MM.1S (cell line): ENCODE measurements at regions not wholly inside any gene's neighbourhood (a gene's known extent, or its start where the extent isn't known, plus 50 kb on each side); places are given as distances from the start of the nearest gene placed in this dataset.
"Not testable (repeated sequence)": the region's sequence is repeated elsewhere in the genome, so short reads cannot be mapped to it uniquely, and the experiment has no call there.

ENCODE experiments used
- DNase-seq: peaks from one replicate; pipeline ENCODE4 v3.0.0-alpha.2; 2015
- H2AFZ ChIP-seq: fragments of 300-600 bp; sonication (generic); 2 replicates; pipeline ENCODE4 v1.6.0; 2016; ENCODE audit warnings: antibody characterized with exemption, low read length
- H3F3A ChIP-seq: fragments of 300-600 bp; sonication (generic); 2 replicates; pipeline ENCODE4 v1.6.1; 2016; ENCODE audit warnings: mild to moderate bottlenecking, antibody characterized with exemption, low read length, moderate library complexity, mixed read lengths; ENCODE audit not compliant: insufficient read depth
- H3K27ac ChIP-seq: fragments of 300-600 bp; sonication (generic); 2 replicates; pipeline ENCODE4 v1.5.1; 2016; ENCODE audit warnings: mild to moderate bottlenecking, low read length
- H3K27me3 ChIP-seq: fragments of 300-600 bp; sonication (generic); replicated peaks from 2 replicates; pipeline ENCODE4 v1.6.0; 2016; ENCODE audit warnings: low read length; ENCODE audit not compliant: insufficient read depth
- H3K36me3 ChIP-seq: fragments of 300-600 bp; sonication (generic); replicated peaks from 2 replicates; pipeline ENCODE4 v1.6.1; 2016; ENCODE audit warnings: mild to moderate bottlenecking, low read length, mixed read lengths; ENCODE audit not compliant: insufficient read depth
- H3K4me1 ChIP-seq: fragments of 300-600 bp; sonication (generic); 2 replicates; pipeline ENCODE4 v1.6.1; 2016; ENCODE audit warnings: low read length, mixed read lengths
- H3K4me2 ChIP-seq: fragments of 300-600 bp; sonication (generic); 2 replicates; pipeline ENCODE4 v1.6.0; 2016; ENCODE audit warnings: low read depth, low read length
- H3K4me3 ChIP-seq: fragments of 300-600 bp; sonication (generic); 2 replicates; pipeline ENCODE4 v1.5.1; 2016; ENCODE audit warnings: low read length, mixed read lengths
- H3K79me2 ChIP-seq: fragments of 300-600 bp; sonication (generic); 2 replicates; pipeline ENCODE4 v1.6.1; 2016; ENCODE audit warnings: mixed run types, low read length, mixed read lengths
- H3K9ac ChIP-seq: fragments of 300-600 bp; sonication (generic); 2 replicates; pipeline ENCODE4 v1.6.1; 2016; ENCODE audit warnings: low read length, mixed read lengths
- H3K9me2 ChIP-seq: fragments of 300-600 bp; sonication (generic); replicated peaks from 2 replicates; pipeline ENCODE4 v1.6.1; 2016; ENCODE audit warnings: mild to moderate bottlenecking, low read length, mixed read lengths; ENCODE audit not compliant: insufficient read depth
- H3K9me3 ChIP-seq: fragments of 300-600 bp; sonication (generic); replicated peaks from 2 replicates; pipeline ENCODE4 v1.6.1; 2016; ENCODE audit warnings: mild to moderate bottlenecking, low read length, mixed read lengths; ENCODE audit not compliant: insufficient read depth
- H4K20me1 ChIP-seq: fragments of 300-600 bp; sonication (generic); 2 replicates; pipeline ENCODE4 v1.6.1; 2016; ENCODE audit warnings: mild to moderate bottlenecking, low read length, moderate library complexity, mixed read lengths; ENCODE audit not compliant: insufficient read depth
- EZH2 ChIP-seq: fragments of 300-600 bp; sonication (generic); optimal IDR thresholded peaks from 2 replicates; pipeline ENCODE3; 2017; ENCODE audit warnings: low read depth, mild to moderate bottlenecking, antibody characterized with exemption, low read length, mixed read lengths
- EZH2phosphoT487 ChIP-seq: fragments of 300-600 bp; sonication (generic); IDR thresholded peaks from 2 replicates; pipeline ENCODE4 v1.6.1; 2018; ENCODE audit warnings: antibody characterized with exemption, low read length
- TF ChIP-seq, protein P1 (sequence below): fragments of 300-600 bp; sonication (generic); IDR thresholded peaks from 2 replicates; pipeline ENCODE4 v1.5.1; 2016; ENCODE audit warnings: antibody characterized with exemption, low read length, mixed read lengths

DNA sequence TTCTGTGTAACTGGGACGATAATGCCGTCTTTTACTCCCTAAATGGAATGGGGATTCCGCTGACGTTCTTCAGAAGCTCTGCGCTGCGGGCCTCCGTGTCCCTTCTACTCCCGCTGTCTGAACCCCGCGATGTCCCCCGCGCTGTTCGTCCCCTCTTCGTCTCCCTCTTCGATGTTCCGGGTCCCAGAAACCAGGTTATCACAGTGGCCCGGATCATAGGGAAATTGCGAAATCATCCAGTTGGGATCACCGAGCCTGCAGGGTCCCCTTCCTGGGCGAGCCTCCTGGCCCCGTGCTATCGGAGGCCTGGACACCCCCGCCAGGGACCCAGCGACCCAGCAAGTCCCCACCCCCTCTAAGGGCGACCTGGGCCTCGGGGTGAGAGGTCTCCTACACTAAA, 154.2 kb downstream of the PPIAL4G start:
- no peaks in the 10 kb centered on the region for H3K36me3 ChIP-seq
- no peaks in the 10 kb centered on the region for H4K20me1 ChIP-seq
- H3F3A ChIP-seq: peaks cover 2% of the 10 kb centered on the region
- no peak overlapping the region for H3K27ac ChIP-seq
- H3K79me2 ChIP-seq: no peaks in the 10 kb centered on the region
- H3K9me2 ChIP-seq: no peaks in the 10 kb centered on the region
- H2AFZ ChIP-seq: no peak overlapping the region
- H3K9ac ChIP-seq: no peak overlapping the region
- no peak overlapping the region for H3K4me3 ChIP-seq
- H3K9me3 ChIP-seq: no peaks in the 10 kb centered on the region
- no peak overlapping the region for H3K4me2 ChIP-seq
- DNase-seq: no peak
- H3K27me3 ChIP-seq: no peaks in the 10 kb centered on the region
- TF ChIP-seq EZH2phosphoT487 (no peak), EZH2 (no peak)
- TF ChIP-seq, protein P1, sequence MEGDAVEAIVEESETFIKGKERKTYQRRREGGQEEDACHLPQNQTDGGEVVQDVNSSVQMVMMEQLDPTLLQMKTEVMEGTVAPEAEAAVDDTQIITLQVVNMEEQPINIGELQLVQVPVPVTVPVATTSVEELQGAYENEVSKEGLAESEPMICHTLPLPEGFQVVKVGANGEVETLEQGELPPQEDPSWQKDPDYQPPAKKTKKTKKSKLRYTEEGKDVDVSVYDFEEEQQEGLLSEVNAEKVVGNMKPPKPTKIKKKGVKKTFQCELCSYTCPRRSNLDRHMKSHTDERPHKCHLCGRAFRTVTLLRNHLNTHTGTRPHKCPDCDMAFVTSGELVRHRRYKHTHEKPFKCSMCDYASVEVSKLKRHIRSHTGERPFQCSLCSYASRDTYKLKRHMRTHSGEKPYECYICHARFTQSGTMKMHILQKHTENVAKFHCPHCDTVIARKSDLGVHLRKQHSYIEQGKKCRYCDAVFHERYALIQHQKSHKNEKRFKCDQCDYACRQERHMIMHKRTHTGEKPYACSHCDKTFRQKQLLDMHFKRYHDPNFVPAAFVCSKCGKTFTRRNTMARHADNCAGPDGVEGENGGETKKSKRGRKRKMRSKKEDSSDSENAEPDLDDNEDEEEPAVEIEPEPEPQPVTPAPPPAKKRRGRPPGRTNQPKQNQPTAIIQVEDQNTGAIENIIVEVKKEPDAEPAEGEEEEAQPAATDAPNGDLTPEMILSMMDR: no peak
- H3K4me1 ChIP-seq: no peaks in the 10 kb centered on the region; the same call in 1 of the 2 replicates

DNA sequence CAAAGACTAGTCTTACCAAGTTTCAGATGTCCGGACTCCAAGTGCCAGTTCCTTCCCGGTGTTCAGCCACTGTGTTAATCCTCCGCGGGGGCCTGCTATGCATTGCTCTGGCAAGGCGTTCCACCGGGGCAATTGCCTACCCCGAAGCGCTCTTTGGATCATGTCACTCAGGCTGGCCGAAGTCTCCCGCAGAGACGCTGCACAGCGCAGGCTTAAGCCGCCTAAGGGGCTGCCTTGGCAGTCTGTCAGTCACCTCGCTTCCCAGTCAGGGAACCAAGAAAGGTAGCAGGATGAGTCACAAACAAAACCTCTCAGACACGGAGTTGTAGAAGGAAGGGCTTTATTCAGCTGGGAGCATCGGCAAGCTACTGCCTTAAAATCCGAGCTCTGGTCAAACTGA, 158.1 kb downstream of the PPIAL4G start:
- not testable (repeated sequence) for H3K27ac ChIP-seq, H2AFZ ChIP-seq, H3K9me3 ChIP-seq, H3K9ac ChIP-seq, H3K4me2 ChIP-seq, H3F3A ChIP-seq, H4K20me1 ChIP-seq, DNase-seq, H3K36me3 ChIP-seq, H3K4me3 ChIP-seq, H3K79me2 ChIP-seq, H3K4me1 ChIP-seq, H3K9me2 ChIP-seq, H3K27me3 ChIP-seq

DNA sequence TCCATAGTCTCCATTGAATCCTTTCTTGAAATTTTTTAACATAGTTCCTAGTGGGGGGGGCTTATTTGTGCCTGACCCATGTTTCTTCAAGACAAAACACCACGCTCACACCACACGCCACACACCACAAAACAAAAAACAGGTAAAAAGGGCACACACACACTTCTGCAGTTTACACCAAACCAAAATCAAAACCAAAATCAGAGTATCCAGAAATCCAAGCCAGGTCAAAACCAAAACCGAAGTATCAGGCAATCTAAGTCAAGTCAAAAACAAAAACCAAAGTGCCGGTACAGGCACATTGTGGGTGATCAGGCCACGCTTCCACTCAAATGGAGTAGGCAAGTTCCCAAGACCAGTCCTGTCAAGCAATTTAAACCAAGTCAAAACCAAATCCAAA, 158.6 kb downstream of the PPIAL4G start:
- DNase-seq, H3K79me2 ChIP-seq, H3K4me2 ChIP-seq, H3K9me2 ChIP-seq, H4K20me1 ChIP-seq, H3K27ac ChIP-seq, H3K4me1 ChIP-seq, H3K36me3 ChIP-seq, H3K9me3 ChIP-seq, H3K9ac ChIP-seq, H3K4me3 ChIP-seq, H3K27me3 ChIP-seq, H3F3A ChIP-seq, H2AFZ ChIP-seq: not testable (repeated sequence)

DNA sequence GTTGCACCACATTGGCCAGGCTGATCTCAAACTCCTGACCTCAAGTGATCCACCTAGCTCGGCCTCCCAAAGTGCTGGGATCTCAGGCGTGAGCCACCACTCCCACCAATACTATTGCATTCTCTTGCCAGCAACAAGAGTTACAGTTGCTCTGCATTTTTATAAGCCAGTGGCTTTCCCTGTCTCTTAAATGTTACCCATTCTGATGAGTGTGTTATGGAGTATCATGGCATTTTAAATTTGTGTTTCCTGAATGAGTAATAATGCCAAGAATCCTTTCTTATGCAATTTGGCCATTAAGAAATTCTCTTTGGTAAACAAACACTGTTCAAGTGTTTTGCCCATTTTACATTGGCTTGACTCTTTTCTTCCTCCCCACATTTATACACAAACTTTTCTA, 163.0 kb downstream of the PPIAL4G start:
- Histone ChIP-seq H3K27me3 (peaks cover 23% of the 10 kb centered on the region; the same call in 1 of the 2 replicates), H3K4me1 (peaks cover 14% of the 10 kb centered on the region), H3F3A (peaks cover 10% of the 10 kb centered on the region)
- not testable (repeated sequence) for H3K9me2 ChIP-seq, H3K9me3 ChIP-seq, DNase-seq, H3K79me2 ChIP-seq, H3K36me3 ChIP-seq, H3K4me2 ChIP-seq, H2AFZ ChIP-seq, H3K27ac ChIP-seq, H3K9ac ChIP-seq, H3K4me3 ChIP-seq, H4K20me1 ChIP-seq

DNA sequence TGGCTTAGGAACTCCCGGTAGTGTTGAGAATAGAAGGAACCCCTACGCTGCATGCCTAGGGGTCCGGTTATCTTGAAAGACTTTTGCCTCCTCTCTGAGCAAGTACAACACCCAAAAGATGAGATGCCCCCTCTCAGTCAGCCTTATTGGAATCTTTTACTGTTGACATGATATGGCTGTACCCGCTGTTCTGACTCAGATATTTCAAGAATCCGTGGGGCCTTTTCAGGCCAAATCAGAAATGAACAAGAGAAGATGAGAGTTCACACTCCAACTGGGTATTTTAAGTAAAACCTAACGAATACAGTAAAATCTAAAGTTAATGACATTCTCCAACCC, 164.2 kb downstream of the PPIAL4G start:
- no peaks in the 10 kb centered on the region for H3K9me3 ChIP-seq
- H3K9ac ChIP-seq: no peak overlapping the region
- TF ChIP-seq, protein P1: no peak
- TF ChIP-seq EZH2phosphoT487: no peak
- no peak for TF ChIP-seq EZH2
- H3K27me3 ChIP-seq: peaks cover 23% of the 10 kb centered on the region; the same call in 1 of the 2 replicates
- peaks cover 21% of the 10 kb centered on the region for H3K4me1 ChIP-seq
- H3K27ac ChIP-seq: no peak overlapping the region
- no peak for DNase-seq
- H3K4me2 ChIP-seq: peak overlapping the region; percentile 69; the same call in 1 of the 2 replicates
- no peaks in the 10 kb centered on the region for H3K9me2 ChIP-seq
- no peaks in the 10 kb centered on the region for H4K20me1 ChIP-seq
- no peak overlapping the region; the same call in 1 of the 2 replicates for H3K4me3 ChIP-seq
- H3K79me2 ChIP-seq: no peaks in the 10 kb centered on the region
- H3K36me3 ChIP-seq: no peaks in the 10 kb centered on the region
- no peak overlapping the region for H2AFZ ChIP-seq
- peaks cover 15% of the 10 kb centered on the region for H3F3A ChIP-seq
